ENCODE measurements at regions not wholly inside any gene's neighbourhood (a gene's known extent, or its start where the extent isn't known, plus 50 kb on each side); places are given as distances from the start of the nearest gene placed in this dataset.

DNA sequence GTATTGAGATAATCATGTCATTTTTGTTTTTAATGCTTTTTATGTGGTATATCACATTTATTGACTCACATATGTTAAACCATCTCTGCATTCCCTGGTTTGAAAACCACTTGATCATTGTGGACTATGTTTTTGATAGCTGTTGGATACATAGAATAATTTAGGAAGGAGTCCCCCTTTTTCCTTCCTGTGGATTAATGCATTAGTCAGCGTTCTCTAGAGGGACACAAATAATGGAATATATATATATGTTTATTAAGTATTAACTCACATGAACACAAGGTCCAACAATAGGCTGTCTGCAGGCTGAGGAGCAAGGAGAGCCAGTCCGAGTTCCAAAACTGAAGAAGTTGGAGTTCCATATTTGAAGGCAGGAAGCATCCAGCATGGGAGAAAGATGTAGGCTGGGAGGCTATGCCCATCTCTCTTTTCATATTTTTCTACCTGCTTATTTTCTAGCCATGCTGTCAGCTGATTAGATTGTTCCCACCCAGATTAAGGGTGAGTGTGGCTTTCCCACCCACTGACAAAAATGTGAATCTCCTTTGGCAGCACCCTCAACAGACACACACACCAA is 123.8 kb downstream of the ZNF280B start:
- no peak overlapping the region for H3K4me2 ChIP-seq (ENCODE audit: low read depth, low read length)
- no peak overlapping the region for H3K14ac ChIP-seq (replicated peaks; ENCODE audit: low read depth, low read length)
- no CpG with 5 or more reads among the region's 2 CpGs for WGBS, 2 experiments (ENCODE audit: extremely low coverage in 2 of 2, insufficient read length in 1 of 2)
- H3K9me1 ChIP-seq (ENCODE audit: insufficient read depth, low read length), result no peaks in the 10 kb centered on the region
- ChIA-PET CTCF (no interaction called here), POLR2A (ENCODE audit: unreplicated experiment) (no interaction called here)
- H3K79me1 ChIP-seq (ENCODE audit: low read depth in 1 of 2, low read length in 2 of 2), result no peaks in the 10 kb centered on the region
- ATAC-seq (ENCODE audit: low read depth) (no peak), DNase-seq (no peak)
- no peaks in the 10 kb centered on the region for H3K4me1 ChIP-seq (ENCODE audit: control insufficient read depth, insufficient read depth, low read length)
- no peak overlapping the region for H3K56ac ChIP-seq (ENCODE audit: extremely low read depth, insufficient read depth, low read length)
- H4K8ac ChIP-seq (ENCODE audit: low read depth in 2 of 2, low read length in 2 of 2), result no peak overlapping the region
- no peak overlapping the region for H3K27ac ChIP-seq (ENCODE audit: insufficient read depth, low read length)
- no peaks in the 10 kb centered on the region for H3K36me3 ChIP-seq (ENCODE audit: control insufficient read depth, insufficient read depth, low read length)
- no peak overlapping the region for H3K9ac ChIP-seq (ENCODE audit: low read depth, low read length)
- H2AK9ac ChIP-seq (replicated peaks; ENCODE audit: low read depth, low read length, poor library complexity), result no peak overlapping the region
- H4K5ac ChIP-seq (ENCODE audit: low read depth, low read length), result no peak overlapping the region
- no peak overlapping the region for H3K4me3 ChIP-seq (ENCODE audit: insufficient read depth, low read depth, low read length)
- dilution Hi-C loops (cut with HindIII; ENCODE audit: low sequenced_read_pairs, unreplicated experiment), result no loop called here
- H4K20me1 ChIP-seq (ENCODE audit: insufficient read depth, low read length), result no peaks in the 10 kb centered on the region
- no TSS peak for BruUV-seq (replicated peaks)
- no peak overlapping the region for H3K4ac ChIP-seq (ENCODE audit: low read depth, low read length)
- H3K18ac ChIP-seq (ENCODE audit: low read depth, low read length), result no peak overlapping the region
- no peak overlapping the region for H2AFZ ChIP-seq (replicated peaks; ENCODE audit: low read length, poor library complexity)
- no peak overlapping the region for H4K91ac ChIP-seq (ENCODE audit: insufficient read depth, low read depth, low read length)
- in situ Hi-C loops (cut with MboI; ENCODE audit: low sequenced_read_pairs), result no loop called here
- no peak overlapping the region for H2BK15ac ChIP-seq (ENCODE audit: low read depth, low read length)
- no peaks in the 10 kb centered on the region for H3K9me3 ChIP-seq (ENCODE audit: control insufficient read depth, insufficient read depth, low read length)
- intact Hi-C loops (cut with micrococcal nuclease), result no loop called here
- no peak overlapping the region for H3K23ac ChIP-seq (ENCODE audit: low read depth, low read length)
- H3K27me3 ChIP-seq (ENCODE audit: control insufficient read depth, insufficient read depth, low read length), result peaks cover 3% of the 10 kb centered on the region
- H2BK20ac ChIP-seq (ENCODE audit: low read depth, low read length), result no peak overlapping the region
- TF ChIP-seq, protein P1, sequence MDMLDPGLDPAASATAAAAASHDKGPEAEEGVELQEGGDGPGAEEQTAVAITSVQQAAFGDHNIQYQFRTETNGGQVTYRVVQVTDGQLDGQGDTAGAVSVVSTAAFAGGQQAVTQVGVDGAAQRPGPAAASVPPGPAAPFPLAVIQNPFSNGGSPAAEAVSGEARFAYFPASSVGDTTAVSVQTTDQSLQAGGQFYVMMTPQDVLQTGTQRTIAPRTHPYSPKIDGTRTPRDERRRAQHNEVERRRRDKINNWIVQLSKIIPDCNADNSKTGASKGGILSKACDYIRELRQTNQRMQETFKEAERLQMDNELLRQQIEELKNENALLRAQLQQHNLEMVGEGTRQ (IDR thresholded peaks at IDR 0.05; ENCODE audit: low read depth, low read length), result no peak
- TF ChIP-seq MAZ (IDR thresholded peaks at IDR 0.05; ENCODE audit: borderline replicate concordance, low read depth, low read length) (no peak), BHLHE40 (IDR thresholded peaks at IDR 0.05; ENCODE audit: low read depth, low read length) (no peak), FOS (IDR thresholded peaks at IDR 0.05; ENCODE audit: low read depth, low read length) (no peak), MXI1 (IDR thresholded peaks at IDR 0.05; ENCODE audit: borderline replicate concordance, low read depth, low read length) (no peak), RAD21 (IDR thresholded peaks at IDR 0.05; ENCODE audit: low read length) (no peak), RCOR1 (IDR thresholded peaks at IDR 0.05; ENCODE audit: insufficient replicate concordance, low read length) (no peak), CHD1 (IDR thresholded peaks at IDR 0.05; ENCODE audit: low read depth, low read length) (no peak)
- TF ChIP-seq, protein P2, sequence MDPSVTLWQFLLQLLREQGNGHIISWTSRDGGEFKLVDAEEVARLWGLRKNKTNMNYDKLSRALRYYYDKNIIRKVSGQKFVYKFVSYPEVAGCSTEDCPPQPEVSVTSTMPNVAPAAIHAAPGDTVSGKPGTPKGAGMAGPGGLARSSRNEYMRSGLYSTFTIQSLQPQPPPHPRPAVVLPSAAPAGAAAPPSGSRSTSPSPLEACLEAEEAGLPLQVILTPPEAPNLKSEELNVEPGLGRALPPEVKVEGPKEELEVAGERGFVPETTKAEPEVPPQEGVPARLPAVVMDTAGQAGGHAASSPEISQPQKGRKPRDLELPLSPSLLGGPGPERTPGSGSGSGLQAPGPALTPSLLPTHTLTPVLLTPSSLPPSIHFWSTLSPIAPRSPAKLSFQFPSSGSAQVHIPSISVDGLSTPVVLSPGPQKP (IDR thresholded peaks at IDR 0.05; ENCODE audit: borderline replicate concordance, low read depth, low read length), result no peak
- H2BK5ac ChIP-seq (ENCODE audit: low read depth, low read length, poor library complexity, severe bottlenecking), result no peak overlapping the region
- H2AK5ac ChIP-seq (ENCODE audit: low read depth, low read length), result no peak overlapping the region
- H2BK120ac ChIP-seq (ENCODE audit: low read depth, low read length), result no peak overlapping the region

All from IMR-90 (cell line).